HG02970 (cell line): ENCODE measurements at regions not wholly inside any gene's neighbourhood (a gene's known extent, or its start where the extent isn't known, plus 50 kb on each side); places are given as distances from the start of the nearest gene placed in this dataset.

ENCODE experiments used
- ATAC-seq: cut with Tn5 transposase; IDR thresholded peaks from one replicate; pipeline ENCODE4 v1.9.1; 2021; ENCODE audit warnings: mild to moderate bottlenecking, moderate library complexity, moderate number of reproducible peaks; ENCODE audit not compliant: unreplicated experiment, low FRiP score

- no peak for ATAC-seq
Measured at GRCh38 chr6:164417537-164418261, 891.7 kb downstream of the C6orf118 start.

GRCh38 chr6:164415832-164416563, 893.4 kb downstream of the C6orf118 start:
- ATAC-seq, result no peak

GRCh38 chr6:164414695-164415094, 894.7 kb downstream of the C6orf118 start:
- no peak for ATAC-seq

GRCh38 chr6:164412566-164412965, 896.8 kb downstream of the C6orf118 start:
- no peak for ATAC-seq

- no peak for ATAC-seq
Measured at GRCh38 chr6:164410017-164410416, 899.4 kb downstream of the C6orf118 start.

- no peak for ATAC-seq
Measured at GRCh38 chr6:164409309-164410009, 899.9 kb downstream of the C6orf118 start.

- no peak for ATAC-seq
Measured at GRCh38 chr6:164408868-164409267, 900.5 kb downstream of the C6orf118 start.

GRCh38 chr6:164404812-164405488, 904.5 kb downstream of the C6orf118 start:
- no peak for ATAC-seq

- no peak for ATAC-seq
Measured at GRCh38 chr6:164401871-164402270, 907.5 kb downstream of the C6orf118 start.

- ATAC-seq, result no peak
Measured at GRCh38 chr6:164398647-164399046, 910.8 kb downstream of the C6orf118 start.

- ATAC-seq, result no peak
Measured at GRCh38 chr6:164396071-164397047, 913.0 kb downstream of the C6orf118 start.

- ATAC-seq, result no peak
Measured at GRCh38 chr6:164379795-164380194, 929.6 kb downstream of the C6orf118 start.

- ATAC-seq, result no peak
Measured at GRCh38 chr6:164378330-164378729, 931.1 kb downstream of the C6orf118 start.

- ATAC-seq, result no peak
Measured at GRCh38 chr6:164377348-164377918, 932.0 kb downstream of the C6orf118 start.

GRCh38 chr6:164370773-164371172, 938.6 kb downstream of the C6orf118 start:
- no peak for ATAC-seq

GRCh38 chr6:164359441-164359840, 944.9 kb downstream of the QKI start:
- no peak for ATAC-seq

GRCh38 chr6:164359036-164359435, 944.5 kb downstream of the QKI start:
- no peak for ATAC-seq

GRCh38 chr6:164356814-164357213, 942.3 kb downstream of the QKI start:
- ATAC-seq, result no peak

GRCh38 chr6:164347455-164347854, 932.9 kb downstream of the QKI start:
- ATAC-seq, result no peak
